Breast epithelium (tissue), 3 donors: ENCODE measurements at regions not wholly inside any gene's neighbourhood (a gene's known extent, or its start where the extent isn't known, plus 50 kb on each side); places are given as distances from the start of the nearest gene placed in this dataset.

Experiments
- POLR2A ChIP-seq: fragments of 450-650 bp; IDR thresholded peaks from one replicate; pipeline ENCODE4 v1.6.1; 2016; ENCODE audit warnings: antibody characterized with exemption, mild to moderate bottlenecking, moderate library complexity
- POLR2AphosphoS5 ChIP-seq, 3 donors: sonication (generic); formaldehyde crosslinking; IDR thresholded peaks; one replicate each; pipeline ENCODE4 v1.6.1; 2017; ENCODE audit warnings: antibody characterized with exemption in 3 of 3
- TF ChIP-seq, protein P1 (sequence below), 3 donors: fragments of 450-650 bp; IDR thresholded peaks; one replicate each; pipeline ENCODE4 v1.5.1; 2016 to 2017; ENCODE audit warnings: antibody characterized with exemption in 3 of 3, mild to moderate bottlenecking in 3 of 3, moderate library complexity in 3 of 3

- TF ChIP-seq, protein P1, sequence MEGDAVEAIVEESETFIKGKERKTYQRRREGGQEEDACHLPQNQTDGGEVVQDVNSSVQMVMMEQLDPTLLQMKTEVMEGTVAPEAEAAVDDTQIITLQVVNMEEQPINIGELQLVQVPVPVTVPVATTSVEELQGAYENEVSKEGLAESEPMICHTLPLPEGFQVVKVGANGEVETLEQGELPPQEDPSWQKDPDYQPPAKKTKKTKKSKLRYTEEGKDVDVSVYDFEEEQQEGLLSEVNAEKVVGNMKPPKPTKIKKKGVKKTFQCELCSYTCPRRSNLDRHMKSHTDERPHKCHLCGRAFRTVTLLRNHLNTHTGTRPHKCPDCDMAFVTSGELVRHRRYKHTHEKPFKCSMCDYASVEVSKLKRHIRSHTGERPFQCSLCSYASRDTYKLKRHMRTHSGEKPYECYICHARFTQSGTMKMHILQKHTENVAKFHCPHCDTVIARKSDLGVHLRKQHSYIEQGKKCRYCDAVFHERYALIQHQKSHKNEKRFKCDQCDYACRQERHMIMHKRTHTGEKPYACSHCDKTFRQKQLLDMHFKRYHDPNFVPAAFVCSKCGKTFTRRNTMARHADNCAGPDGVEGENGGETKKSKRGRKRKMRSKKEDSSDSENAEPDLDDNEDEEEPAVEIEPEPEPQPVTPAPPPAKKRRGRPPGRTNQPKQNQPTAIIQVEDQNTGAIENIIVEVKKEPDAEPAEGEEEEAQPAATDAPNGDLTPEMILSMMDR (IDR thresholded peaks at IDR 0.05): no peak
- TF ChIP-seq POLR2A (no peak), POLR2AphosphoS5 (IDR thresholded peaks at IDR 0.05) (no peak)
Measured at GRCh38 chr2:142672698-142673097, 204.8 kb upstream of the KYNU start.
